ENCODE measurements at regions not wholly inside any gene's neighbourhood (a gene's known extent, or its start where the extent isn't known, plus 50 kb on each side); places are given as distances from the start of the nearest gene placed in this dataset.
"Not testable (repeated sequence)": the region's sequence is repeated elsewhere in the genome, so short reads cannot be mapped to it uniquely, and the experiment has no call there.

- DNase-seq = not testable (repeated sequence)
Observed at GRCh38 chr3:139116631-139117030, 71.9 kb upstream of the PRR23C start.

GRCh38 chr3:139117136-139117675 is 72.5 kb upstream of the PRR23C start:
- no peak for DNase-seq

- DNase-seq = no peak
Observed at GRCh38 chr3:139117883-139118760, 73.4 kb upstream of the PRR23C start.

- no peak for DNase-seq
Observed at GRCh38 chr3:139118835-139119234, 74.1 kb upstream of the PRR23C start.

- no peak for DNase-seq
Observed at GRCh38 chr3:139119331-139120025, 74.8 kb upstream of the PRR23C start.

- peak; percentile 76 for DNase-seq
Observed at GRCh38 chr3:139120086-139121056, 75.7 kb upstream of the PRR23C start.

GRCh38 chr3:139121513-139122220 is 77.0 kb upstream of the PRR23C start:
- no peak for DNase-seq

GRCh38 chr3:139122221-139122581 is 77.5 kb upstream of the PRR23C start:
- DNase-seq = no peak

GRCh38 chr3:139122612-139123011 is 77.9 kb upstream of the PRR23C start:
- DNase-seq = no peak

- DNase-seq = peak; percentile 43
Observed at GRCh38 chr3:139123377-139124095, 78.8 kb upstream of the PRR23C start.

GRCh38 chr3:139124197-139124596 is 79.5 kb upstream of the PRR23C start:
- DNase-seq = no peak

- no peak for DNase-seq
Observed at GRCh38 chr3:139127101-139127500, 82.4 kb upstream of the PRR23C start.

- not testable (repeated sequence) for DNase-seq
Observed at GRCh38 chr3:139127629-139128028, 82.9 kb upstream of the PRR23C start.

- no peak for DNase-seq
Observed at GRCh38 chr3:139128803-139129202, 84.1 kb upstream of the PRR23C start.

GRCh38 chr3:139129892-139130291 is 85.2 kb upstream of the PRR23C start:
- DNase-seq = no peak

GRCh38 chr3:139130390-139131140 is 85.9 kb upstream of the PRR23C start:
- DNase-seq = no peak

- DNase-seq = no peak
Observed at GRCh38 chr3:139131951-139132350, 87.3 kb upstream of the PRR23C start.

GRCh38 chr3:139132976-139133375 is 88.3 kb upstream of the PRR23C start:
- no peak for DNase-seq

- DNase-seq = no peak
Observed at GRCh38 chr3:139134678-139135372, 90.1 kb upstream of the PRR23C start.

GRCh38 chr3:139135657-139136056 is 91.0 kb upstream of the PRR23C start:
- no peak for DNase-seq

Data from eye (tissue), 1 donor.